Mesendoderm (in vitro differentiated cells): ENCODE measurements at regions not wholly inside any gene's neighbourhood (a gene's known extent, or its start where the extent isn't known, plus 50 kb on each side); places are given as distances from the start of the nearest gene placed in this dataset.
"Not testable (repeated sequence)": the region's sequence is repeated elsewhere in the genome, so short reads cannot be mapped to it uniquely, and the experiment has no call there.

Experiments used
- DNase-seq: peaks from one replicate; pipeline ENCODE4 v3.0.0; 2013
- H2AK5ac ChIP-seq: 2 replicates; pipeline ENCODE4 v1.6.1; 2013; ENCODE audit warnings: low read length, inconsistent platforms
- H2BK120ac ChIP-seq: 2 replicates; pipeline ENCODE4 v1.6.1; 2013; ENCODE audit warnings: low read depth, mild to moderate bottlenecking, low read length, moderate library complexity, mixed read lengths
- H2BK15ac ChIP-seq: replicated peaks from 2 replicates; pipeline ENCODE4 v1.6.1; 2013; ENCODE audit warnings: low read depth, mild to moderate bottlenecking, moderate library complexity
- H2BK5ac ChIP-seq: 2 replicates; pipeline ENCODE4 v1.6.1; 2013; ENCODE audit warnings: low read length, inconsistent platforms
- H3K18ac ChIP-seq: 2 replicates; pipeline ENCODE4 v1.6.1; 2013; ENCODE audit warnings: mild to moderate bottlenecking, low read length, mixed read lengths
- H3K23ac ChIP-seq: one replicate; pipeline ENCODE4 v1.6.1; 2013; ENCODE audit warnings: low read length
- H3K27ac ChIP-seq: 2 replicates; pipeline ENCODE4 v1.5.1; 2013; ENCODE audit warnings: low read depth, mild to moderate bottlenecking, inconsistent platforms, low read length, moderate library complexity
- H3K27me3 ChIP-seq: 2 replicates; pipeline ENCODE4 v1.6.1; 2013; ENCODE audit warnings: low read length, control low read depth, mild to moderate bottlenecking, inconsistent platforms; ENCODE audit not compliant: insufficient read depth, poor library complexity
- H3K36me3 ChIP-seq: 2 replicates; pipeline ENCODE4 v1.6.1; 2013; ENCODE audit warnings: low read length, inconsistent platforms; ENCODE audit not compliant: control insufficient read depth, insufficient read depth
- H3K4ac ChIP-seq: one replicate; pipeline ENCODE4 v1.6.1; 2013; ENCODE audit warnings: low read depth, mild to moderate bottlenecking, low read length, moderate library complexity
- H3K4me1 ChIP-seq: 2 replicates; pipeline ENCODE4 v1.6.1; 2013; ENCODE audit warnings: low read depth, low read length, inconsistent platforms; ENCODE audit not compliant: control insufficient read depth
- H3K4me2 ChIP-seq: 2 replicates; pipeline ENCODE4 v1.6.1; 2013; ENCODE audit warnings: low read length
- H3K4me3 ChIP-seq: 2 replicates; pipeline ENCODE4 v1.5.1; 2013; ENCODE audit warnings: mild to moderate bottlenecking, low read length
- H3K56ac ChIP-seq: one replicate; pipeline ENCODE4 v1.6.1; 2013; ENCODE audit warnings: low read length
- H3K79me1 ChIP-seq: 2 replicates; pipeline ENCODE4 v1.6.1; 2013; ENCODE audit warnings: low read length, inconsistent platforms
- H3K79me2 ChIP-seq: 2 replicates; pipeline ENCODE4 v1.6.1; 2013; ENCODE audit warnings: mild to moderate bottlenecking, low read length; ENCODE audit not compliant: control insufficient read depth, insufficient read depth
- H3K9ac ChIP-seq: 2 replicates; pipeline ENCODE4 v1.6.1; 2013; ENCODE audit warnings: low read length, inconsistent platforms
- H4K5ac ChIP-seq: one replicate; pipeline ENCODE4 v1.6.1; 2013; ENCODE audit warnings: low read length
- H4K8ac ChIP-seq: one replicate; pipeline ENCODE4 v1.6.1; 2013; ENCODE audit warnings: low read depth, mild to moderate bottlenecking, control low read depth, low read length, moderate library complexity
- WGBS: extraction: QIAGEN DNeasy Blood & Tissue Kit; methylation state at CpG from one replicate; pipeline ENCODE4 v1.1.7; 2013; ENCODE audit warnings: low lambda C conversion rate, missing lambda C conversion rate; ENCODE audit not compliant: insufficient coverage; ENCODE audit errors: extremely low coverage; 5-methylcytosine and 5-hydroxymethylcytosine counted together

GRCh38 chr11:14589421-14589820, 54.2 kb upstream of the PDE3B start:
- Histone ChIP-seq H3K18ac (no peak overlapping the region), H3K4me3 (no peak overlapping the region), H2BK15ac (no peak overlapping the region), H3K79me1 (no peaks in the 10 kb centered on the region), H3K4me2 (no peak overlapping the region), H2BK120ac (no peak overlapping the region), H3K36me3 (no peaks in the 10 kb centered on the region), H3K9ac (no peak overlapping the region), H2BK5ac (no peak overlapping the region), H4K8ac (no peak overlapping the region), H3K27me3 (no peaks in the 10 kb centered on the region), H2AK5ac (no peak overlapping the region), H3K56ac (no peak overlapping the region), H3K23ac (no peak overlapping the region), H3K27ac (no peak overlapping the region), H3K4ac (no peak overlapping the region), H4K5ac (no peak overlapping the region), H3K4me1 (no peaks in the 10 kb centered on the region), H3K79me2 (no peaks in the 10 kb centered on the region)
- DNase-seq: no peak
- WGBS: no CpG with 5 or more reads among the region's 2 CpGs

GRCh38 chr11:14591046-14591445, 52.6 kb upstream of the PDE3B start:
- no CpG with 5 or more reads among the region's 19 CpGs for WGBS
- H2BK120ac ChIP-seq, H3K4me2 ChIP-seq, H3K23ac ChIP-seq, H4K8ac ChIP-seq, H3K27ac ChIP-seq, H3K79me2 ChIP-seq, H2AK5ac ChIP-seq, H3K4ac ChIP-seq, H3K18ac ChIP-seq, H3K56ac ChIP-seq, H4K5ac ChIP-seq, H3K36me3 ChIP-seq, H3K4me1 ChIP-seq, H2BK5ac ChIP-seq, H3K9ac ChIP-seq, H3K27me3 ChIP-seq, H3K4me3 ChIP-seq, H3K79me1 ChIP-seq, DNase-seq, H2BK15ac ChIP-seq: not testable (repeated sequence)

GRCh38 chr11:14593671-14594070, 49.9 kb upstream of the PDE3B start:
- H3K27ac ChIP-seq: no peak overlapping the region
- no peak overlapping the region for H3K23ac ChIP-seq
- H2BK120ac ChIP-seq: no peak overlapping the region
- H3K79me1 ChIP-seq: no peaks in the 10 kb centered on the region
- WGBS: no CpG with 5 or more reads among the region's 2 CpGs
- H4K5ac ChIP-seq: no peak overlapping the region
- H3K56ac ChIP-seq: no peak overlapping the region
- H3K4me3 ChIP-seq: no peak overlapping the region
- no peak overlapping the region for H3K4ac ChIP-seq
- no peaks in the 10 kb centered on the region for H3K27me3 ChIP-seq
- H3K9ac ChIP-seq: no peak overlapping the region
- H3K79me2 ChIP-seq: no peaks in the 10 kb centered on the region
- no peaks in the 10 kb centered on the region for H3K4me1 ChIP-seq
- H2BK5ac ChIP-seq: no peak overlapping the region
- no peaks in the 10 kb centered on the region for H3K36me3 ChIP-seq
- DNase-seq: no peak
- H2BK15ac ChIP-seq: no peak overlapping the region
- H3K4me2 ChIP-seq: no peak overlapping the region
- H3K18ac ChIP-seq: no peak overlapping the region
- H4K8ac ChIP-seq: no peak overlapping the region
- H2AK5ac ChIP-seq: no peak overlapping the region
